ENCODE measurements at regions not wholly inside any gene's neighbourhood (a gene's known extent, or its start where the extent isn't known, plus 50 kb on each side); places are given as distances from the start of the nearest gene placed in this dataset.

GRCh38 chr2:41933046-41933420, 114.8 kb upstream of the PKDCC start:
- DNase-seq (ENCODE audit: low read depth in 2 of 2), result no peak

DNA sequence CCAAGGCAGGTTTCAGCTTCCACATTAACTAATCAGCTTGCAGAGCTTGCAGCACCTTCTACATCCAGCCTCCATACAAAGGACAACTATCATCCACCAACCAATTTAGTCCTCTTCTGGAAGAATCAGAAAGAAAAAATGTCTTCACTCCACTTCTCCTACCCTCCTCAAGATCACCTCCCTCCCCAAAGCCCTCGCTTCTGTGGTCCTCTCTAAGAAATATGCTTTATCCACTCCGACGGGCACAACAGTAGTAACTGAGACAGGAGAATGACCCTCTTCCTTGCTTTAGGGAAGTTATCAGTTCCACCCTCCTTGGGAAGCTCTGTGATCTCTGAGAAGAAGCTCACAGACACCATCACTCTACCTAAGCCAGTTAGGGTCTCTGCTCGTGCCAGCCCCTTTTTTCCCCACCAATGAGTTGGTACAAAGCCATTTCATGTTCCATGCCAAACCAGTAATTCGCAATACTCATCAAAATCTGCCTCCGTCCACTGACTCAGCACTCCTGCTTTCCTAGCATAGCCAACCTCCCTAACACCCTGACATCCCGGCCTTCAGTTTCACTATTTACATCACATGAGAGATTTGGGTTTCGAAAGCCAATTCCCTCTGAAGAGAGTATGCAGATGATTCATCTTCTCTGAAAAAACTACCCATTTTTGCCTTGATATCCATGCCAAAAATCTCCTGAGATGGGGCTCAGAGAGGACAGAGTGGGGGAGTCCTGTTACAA, 114.1 kb upstream of the PKDCC start:
- no peak for DNase-seq (ENCODE audit: low read depth in 2 of 2)

DNA sequence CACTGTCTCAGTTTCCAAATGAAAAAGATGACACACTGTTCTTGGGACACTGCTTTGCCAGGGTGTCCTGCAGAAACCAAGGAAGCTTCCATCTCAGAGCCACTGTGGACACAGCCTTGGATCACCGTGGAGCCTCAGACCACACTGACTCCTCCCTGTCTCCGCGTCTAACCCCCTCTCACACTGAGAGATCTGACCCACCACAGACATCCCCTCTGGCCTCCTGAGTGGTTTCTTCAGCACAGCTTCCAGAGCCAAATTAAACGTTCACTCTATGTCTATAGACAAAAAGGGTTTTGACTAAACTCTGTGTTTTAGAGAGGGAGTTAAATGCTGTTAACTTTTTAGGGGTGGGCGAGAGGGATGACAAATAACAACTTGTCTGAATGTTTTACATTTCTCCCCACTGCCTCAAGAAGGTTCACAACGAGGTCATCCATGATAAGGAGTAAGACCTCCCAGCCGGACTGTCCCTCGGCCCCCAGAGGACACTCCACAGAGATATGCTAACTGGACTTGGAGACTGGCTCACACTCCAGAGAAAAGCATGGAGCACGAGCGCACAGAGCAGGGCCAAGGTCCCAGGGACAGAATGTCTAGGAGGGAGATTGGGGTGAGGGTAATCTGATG, 113.4 kb upstream of the PKDCC start:
- no peak for DNase-seq (ENCODE audit: low read depth in 2 of 2)

- no peak for DNase-seq (ENCODE audit: low read depth in 2 of 2)
Measured at GRCh38 chr2:41935002-41935401, 112.8 kb upstream of the PKDCC start.

DNA sequence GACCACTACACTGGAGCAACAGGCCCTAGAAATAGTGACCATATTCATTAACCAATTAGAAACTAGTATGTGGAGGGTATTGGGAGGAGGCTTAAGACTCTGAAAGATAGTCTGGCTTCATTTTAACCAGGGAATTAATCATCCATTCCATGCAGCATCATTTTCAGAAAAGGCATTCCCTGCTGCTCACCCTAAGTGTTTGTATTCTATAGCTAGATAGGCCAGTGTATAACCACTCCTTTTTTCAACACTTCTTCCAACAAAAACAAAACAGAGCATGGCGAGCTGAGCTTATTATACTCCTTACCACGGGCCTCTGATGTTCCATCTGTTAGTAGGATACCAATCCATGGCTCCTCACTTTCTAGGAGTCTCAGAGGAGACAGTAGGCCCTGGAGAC, 112.0 kb upstream of the PKDCC start:
- DNase-seq (ENCODE audit: low read depth in 2 of 2), result no peak

GRCh38 chr2:41936771-41937463, 110.9 kb upstream of the PKDCC start:
- no peak for DNase-seq (ENCODE audit: low read depth in 2 of 2)

GRCh38 chr2:41937464-41937906, 110.3 kb upstream of the PKDCC start:
- no peak for DNase-seq (ENCODE audit: low read depth in 2 of 2)

GRCh38 chr2:41937921-41938708, 109.7 kb upstream of the PKDCC start:
- DNase-seq (ENCODE audit: low read depth in 2 of 2), result no peak

DNA sequence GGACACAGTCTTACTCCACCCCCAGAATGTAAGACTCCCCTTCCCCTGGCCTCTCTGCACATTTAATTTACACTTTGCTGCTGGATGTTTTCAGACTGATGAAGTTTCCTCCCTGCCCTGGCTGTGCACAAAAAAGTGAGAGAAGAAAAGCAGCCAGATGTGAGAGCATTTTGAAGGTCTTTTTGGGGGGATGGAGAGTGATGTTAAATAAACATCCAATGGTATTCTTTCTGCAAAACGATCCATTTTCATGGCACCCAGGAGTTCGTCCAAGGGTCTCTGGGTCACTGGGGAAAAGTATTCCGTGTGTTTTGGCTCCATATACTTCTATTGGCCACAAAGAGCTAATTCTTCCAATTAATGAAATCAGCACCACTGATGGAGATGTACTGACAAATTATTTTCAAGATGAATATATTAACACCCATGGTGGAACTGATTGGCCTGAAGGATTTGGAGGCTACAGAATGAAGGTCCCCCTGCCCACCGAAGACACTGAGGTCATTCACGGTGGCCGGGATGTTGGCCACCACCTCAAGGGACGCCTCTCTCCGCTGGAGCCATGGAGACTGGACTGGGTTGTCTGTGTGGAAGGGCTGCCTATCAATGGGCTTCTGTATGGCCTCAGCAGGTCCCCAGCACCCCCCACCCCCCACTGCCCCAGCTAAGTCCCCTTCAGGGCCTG, 107.6 kb upstream of the PKDCC start:
- no peak for DNase-seq (ENCODE audit: low read depth in 2 of 2)

DNA sequence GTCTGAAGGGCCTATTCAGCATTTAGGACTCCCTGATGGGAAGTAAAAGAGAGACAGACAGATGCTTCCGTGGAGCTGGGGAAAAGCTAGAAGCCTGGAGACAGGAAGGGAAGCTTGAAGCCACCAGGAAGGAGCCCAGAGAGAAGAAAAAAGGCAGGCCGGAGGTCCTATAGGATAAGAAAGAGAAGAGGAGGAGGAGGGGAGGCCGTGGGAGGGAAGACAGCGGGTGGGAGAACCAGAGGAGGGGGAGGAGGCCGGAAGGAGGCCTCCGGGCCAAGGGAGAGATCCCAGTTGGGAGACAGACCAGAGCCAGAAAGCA, 107.1 kb upstream of the PKDCC start:
- DNase-seq (ENCODE audit: low read depth in 2 of 2), result no peak

DNA sequence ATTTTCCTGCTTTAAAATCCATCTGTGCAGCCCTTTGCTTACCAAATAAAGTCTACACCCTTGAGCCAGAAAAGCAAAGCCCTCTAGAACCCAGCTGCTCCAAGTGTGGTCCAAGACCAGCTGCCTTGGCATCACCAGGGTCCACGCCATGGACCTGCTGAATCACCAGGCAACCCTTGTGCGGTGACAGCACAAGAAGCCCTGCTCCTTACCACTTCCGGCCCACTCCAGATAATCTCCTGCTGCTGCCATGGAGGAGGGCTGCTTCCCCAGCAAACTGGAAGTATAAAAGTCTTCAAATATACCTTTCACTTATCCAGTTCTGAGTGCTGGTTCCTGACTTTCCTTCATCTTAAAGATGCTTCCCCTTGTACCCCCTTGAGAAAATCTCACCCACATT, 106.0 kb upstream of the PKDCC start:
- DNase-seq (ENCODE audit: low read depth in 2 of 2), result no peak

DNA sequence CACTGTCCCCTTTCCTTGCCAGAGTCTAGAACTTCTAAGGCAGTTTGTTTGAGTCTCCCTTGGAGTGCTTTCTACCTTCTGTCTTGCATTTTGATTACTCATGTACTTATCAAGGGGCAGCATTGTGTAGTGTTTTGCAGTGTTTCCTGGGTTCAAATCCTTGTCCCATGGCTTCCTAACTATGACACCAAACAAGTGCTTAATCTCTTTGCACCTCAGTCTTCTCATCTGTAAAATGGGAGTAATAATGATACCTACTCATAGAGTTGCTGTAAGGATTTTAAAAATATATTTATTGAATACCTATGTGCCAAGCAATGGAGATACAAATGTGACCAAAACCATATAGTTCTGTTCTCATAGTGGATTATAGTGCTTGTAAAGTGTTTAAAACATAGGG, 105.5 kb upstream of the PKDCC start:
- no peak for DNase-seq (ENCODE audit: low read depth in 2 of 2)

- no peak for DNase-seq (ENCODE audit: low read depth in 2 of 2)
Measured at GRCh38 chr2:41943159-41943558, 104.7 kb upstream of the PKDCC start.

GRCh38 chr2:41944220-41944880, 103.5 kb upstream of the PKDCC start:
- no peak for DNase-seq (ENCODE audit: low read depth in 2 of 2)

DNA sequence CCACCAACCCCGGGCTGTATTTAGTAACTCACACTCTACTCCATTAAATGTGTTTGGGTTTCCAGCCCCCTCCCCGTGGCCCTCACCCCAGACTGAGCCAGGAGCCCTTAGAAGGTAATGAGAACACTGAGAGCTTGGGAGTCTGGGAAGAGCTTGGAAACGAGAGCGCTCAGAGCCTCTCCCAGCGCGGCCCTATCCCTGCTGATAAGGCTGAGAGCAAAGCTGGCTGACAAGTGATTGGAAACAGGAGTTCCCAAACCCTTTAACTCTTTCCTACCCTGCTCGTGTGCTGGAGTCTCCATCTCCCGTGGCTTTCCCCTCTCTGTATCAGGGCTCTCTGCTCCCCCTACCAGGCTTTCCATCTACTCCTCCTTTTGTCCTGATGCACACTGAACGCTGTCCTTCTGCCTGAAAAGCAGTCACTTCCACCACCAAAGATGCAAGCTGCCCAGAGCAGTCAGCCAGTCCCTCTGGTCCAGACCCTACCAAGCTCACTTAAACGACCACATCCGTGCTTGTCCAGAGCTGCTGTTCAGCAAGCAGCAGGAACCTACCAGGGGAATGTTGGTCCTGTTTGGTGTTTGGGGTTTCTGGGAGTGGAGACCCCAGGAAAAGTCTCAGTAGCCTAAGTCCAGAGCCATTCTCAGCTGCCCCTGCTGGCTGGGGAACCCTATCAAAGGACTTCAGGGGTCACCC, 100.0 kb upstream of the PKDCC start:
- DNase-seq (ENCODE audit: low read depth in 2 of 2), result no peak

- DNase-seq (ENCODE audit: low read depth in 2 of 2), result no peak
Measured at GRCh38 chr2:41948397-41948763, 99.4 kb upstream of the PKDCC start.

DNA sequence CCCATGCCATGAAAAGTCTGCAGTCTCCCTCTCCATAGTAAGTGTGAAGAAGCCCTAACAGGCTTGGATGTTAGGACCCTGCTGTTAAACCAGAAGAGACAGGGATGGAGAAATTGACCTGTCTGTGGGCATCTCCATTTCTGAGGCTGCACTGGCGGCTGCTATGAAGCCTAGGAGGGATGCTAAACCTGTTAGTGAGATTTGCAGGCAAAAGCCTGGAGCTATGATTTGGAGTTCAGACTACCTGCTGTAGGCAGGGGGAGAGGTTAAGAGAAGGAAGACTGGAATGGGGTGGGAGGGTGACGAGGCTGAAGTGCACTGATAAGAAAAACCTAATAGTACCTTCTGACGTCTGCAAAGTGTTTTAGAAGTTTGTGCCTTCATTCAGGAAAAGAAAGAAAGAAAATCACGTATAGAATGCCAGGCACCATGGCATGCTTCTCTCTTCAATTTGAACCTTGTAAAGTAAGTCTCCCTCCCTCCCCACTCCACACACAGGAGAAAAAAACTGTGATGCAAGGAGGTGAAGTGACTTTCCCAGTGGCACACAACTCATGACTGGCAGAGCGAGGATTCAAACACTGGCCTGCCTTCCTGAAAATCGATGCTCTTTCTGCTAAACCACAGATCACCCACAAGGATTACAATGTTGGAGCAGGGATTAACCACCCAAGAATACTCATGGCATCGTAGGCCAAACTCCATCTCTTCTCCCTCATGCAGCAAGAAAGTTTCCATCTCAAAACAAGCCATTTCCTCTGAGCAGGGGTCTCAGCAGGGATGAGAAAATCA, 98.5 kb upstream of the PKDCC start:
- DNase-seq (ENCODE audit: low read depth in 2 of 2), result no peak

GRCh38 chr2:41949883-41950665, 97.7 kb upstream of the PKDCC start:
- no peak for DNase-seq (ENCODE audit: low read depth in 2 of 2)

- DNase-seq (ENCODE audit: low read depth in 2 of 2), result no peak
Measured at GRCh38 chr2:41950666-41950960, 97.2 kb upstream of the PKDCC start.
